H9 (cell line): ENCODE measurements at regions not wholly inside any gene's neighbourhood (a gene's known extent, or its start where the extent isn't known, plus 50 kb on each side); places are given as distances from the start of the nearest gene placed in this dataset.

Experiments used
- DNase-seq: peaks from one replicate; pipeline ENCODE4 v3.0.0-alpha.2; 2017
- H2AFZ ChIP-seq: one replicate; pipeline ENCODE4 v1.6.1; 2013; ENCODE audit warnings: mild to moderate bottlenecking, low read length, control low read depth, moderate library complexity
- H2AK5ac ChIP-seq: 2 replicates; pipeline ENCODE4 v1.6.1; 2013; ENCODE audit warnings: low read length, control low read depth, mixed read lengths; ENCODE audit not compliant: insufficient read length
- H2BK120ac ChIP-seq: one replicate; pipeline ENCODE4 v1.6.1; 2013; ENCODE audit warnings: low read depth, mild to moderate bottlenecking, low read length, control low read depth, inconsistent platforms; ENCODE audit not compliant: poor library complexity, severe bottlenecking
- H2BK12ac ChIP-seq: 2 replicates; pipeline ENCODE4 v1.6.1; 2013; ENCODE audit warnings: low read length, control low read depth, mixed read lengths, low read depth; ENCODE audit not compliant: insufficient read length
- H2BK15ac ChIP-seq: 2 replicates; pipeline ENCODE4 v1.6.1; 2013; ENCODE audit warnings: low read depth, low read length, control low read depth
- H2BK20ac ChIP-seq: one replicate; pipeline ENCODE4 v1.6.1; 2013; ENCODE audit warnings: low read depth, mild to moderate bottlenecking, low read length, control low read depth, inconsistent platforms; ENCODE audit not compliant: poor library complexity, severe bottlenecking
- H2BK5ac ChIP-seq: 2 replicates; pipeline ENCODE4 v1.6.1; 2013; ENCODE audit warnings: low read length, control low read depth, mixed read lengths; ENCODE audit not compliant: insufficient read length
- H3K14ac ChIP-seq: 2 replicates; pipeline ENCODE4 v1.6.1; 2013; ENCODE audit warnings: low read length, control low read depth; ENCODE audit not compliant: insufficient read depth
- H3K18ac ChIP-seq: 2 replicates; pipeline ENCODE4 v1.6.1; 2013; ENCODE audit warnings: low read depth, mild to moderate bottlenecking, mixed read lengths, low read length, control low read depth; ENCODE audit not compliant: insufficient read length
- H3K23ac ChIP-seq: 2 replicates; pipeline ENCODE4 v1.6.1; 2013; ENCODE audit warnings: low read length, control low read depth, mixed read lengths, low read depth; ENCODE audit not compliant: insufficient read length
- H3K23me2 ChIP-seq: 2 replicates; pipeline ENCODE4 v1.6.1; 2013; ENCODE audit warnings: low read depth, mild to moderate bottlenecking, mixed read lengths, low read length, control low read depth; ENCODE audit not compliant: insufficient read length, poor library complexity, severe bottlenecking
- H3K27ac ChIP-seq: 2 replicates; pipeline ENCODE4 v1.5.1; 2013; ENCODE audit warnings: low read length, control low read depth, mixed read lengths, low read depth; ENCODE audit not compliant: insufficient read length
- H3K27me3 ChIP-seq: 2 replicates; pipeline ENCODE4 v1.6.1; 2013; ENCODE audit warnings: low read length, control low read depth, inconsistent platforms; ENCODE audit not compliant: insufficient read depth
- H3K4ac ChIP-seq: 2 replicates; pipeline ENCODE4 v1.6.1; 2013; ENCODE audit warnings: low read depth, mild to moderate bottlenecking, control low read depth, inconsistent platforms, low read length, moderate library complexity
- H3K4me1 ChIP-seq: 2 replicates; pipeline ENCODE4 v1.6.1; 2013; ENCODE audit warnings: low read length, control low read depth, inconsistent platforms; ENCODE audit not compliant: insufficient read depth
- H3K4me2 ChIP-seq: 2 replicates; pipeline ENCODE4 v1.6.1; 2013; ENCODE audit warnings: low read length, control low read depth, mixed read lengths; ENCODE audit not compliant: insufficient read length, insufficient read depth
- H3K56ac ChIP-seq: 2 replicates; pipeline ENCODE4 v1.6.1; 2013; ENCODE audit warnings: low read depth, mild to moderate bottlenecking, mixed read lengths, low read length, control low read depth; ENCODE audit not compliant: insufficient read length
- H3K79me1 ChIP-seq: 2 replicates; pipeline ENCODE4 v1.6.1; 2013; ENCODE audit warnings: low read depth, mild to moderate bottlenecking, moderate library complexity, low read length, control low read depth, inconsistent platforms; ENCODE audit not compliant: insufficient read depth, poor library complexity, severe bottlenecking
- H3K79me2 ChIP-seq: 2 replicates; pipeline ENCODE4 v1.6.1; 2013; ENCODE audit warnings: low read length, control low read depth, inconsistent platforms; ENCODE audit not compliant: insufficient read depth
- H3K9ac ChIP-seq: 2 replicates; pipeline ENCODE4 v1.6.1; 2013; ENCODE audit warnings: low read length, control low read depth, mixed read lengths; ENCODE audit not compliant: insufficient read length; ENCODE audit errors: extremely low read depth
- H3K9me3 ChIP-seq: one replicate; pipeline ENCODE4 v1.6.1; 2013; ENCODE audit warnings: low read depth, low read length, inconsistent platforms; ENCODE audit not compliant: control insufficient read depth
- H3T11ph ChIP-seq: one replicate; pipeline ENCODE4 v1.6.1; 2013; ENCODE audit warnings: mild to moderate bottlenecking, low read length, control low read depth, inconsistent platforms
- H4K20me1 ChIP-seq: one replicate; pipeline ENCODE4 v1.6.1; 2013; ENCODE audit not compliant: control insufficient read depth, insufficient read length, insufficient read depth
- H4K5ac ChIP-seq: 2 replicates; pipeline ENCODE4 v1.6.1; 2013; ENCODE audit warnings: low read depth, mild to moderate bottlenecking, mixed read lengths, low read length, control low read depth; ENCODE audit not compliant: insufficient read length
- H4K8ac ChIP-seq: replicated peaks from 2 replicates; pipeline ENCODE4 v1.6.1; 2013; ENCODE audit warnings: low read length, control low read depth, mixed read lengths, low read depth; ENCODE audit not compliant: insufficient read length
- H4K91ac ChIP-seq: 2 replicates; pipeline ENCODE4 v1.6.1; 2013; ENCODE audit warnings: low read depth, mild to moderate bottlenecking, moderate library complexity, mixed read lengths, low read length, control low read depth; ENCODE audit not compliant: insufficient read length
- H3K27ac Mint-ChIP-seq, 3 experiments: 2 replicates in 2 of 3; 3 replicates in 1 of 3; pipeline ENCODE4 v1.8.0; 2020 to 2021; ENCODE audit warnings: mixed read lengths in 3 of 3, mild to moderate bottlenecking in 1 of 3, moderate library complexity in 1 of 3
- H3K27me3 Mint-ChIP-seq: 2 replicates; pipeline ENCODE4 v1.8.0; 2021; ENCODE audit warnings: low read depth, mild to moderate bottlenecking, moderate library complexity, mixed read lengths
- H3K36me3 Mint-ChIP-seq, 3 experiments: 2 replicates in 2 of 3; 3 replicates in 1 of 3; pipeline ENCODE4 v1.8.0; 2020 to 2021; ENCODE audit warnings: low read depth in 3 of 3, mixed read lengths in 3 of 3; ENCODE audit not compliant: insufficient read depth in 1 of 3
- H3K4me1 Mint-ChIP-seq, 2 experiments: 2 replicates each; pipeline ENCODE4 v1.8.0; 2020; ENCODE audit warnings: mixed read lengths in 2 of 2
- H3K4me3 Mint-ChIP-seq, 2 experiments: 2 replicates in 1 of 2; 3 replicates in 1 of 2; pipeline ENCODE4 v1.8.0; 2020 to 2021; ENCODE audit warnings: mild to moderate bottlenecking in 2 of 2, mixed read lengths in 2 of 2, moderate library complexity in 1 of 2
- H3K9me3 Mint-ChIP-seq, 2 experiments: 2 replicates in 1 of 2; 3 replicates in 1 of 2; pipeline ENCODE4 v1.8.0; 2020; ENCODE audit warnings: mild to moderate bottlenecking in 2 of 2, mixed read lengths in 2 of 2, moderate library complexity in 1 of 2
- WGBS: extraction: QIAGEN DNeasy Blood & Tissue Kit; methylation state at CpG from one replicate; pipeline ENCODE4 v1.1.7; 2013; ENCODE audit warnings: missing lambda C conversion rate, low lambda C conversion rate, mixed read lengths; ENCODE audit not compliant: insufficient read length; ENCODE audit errors: extremely low coverage; 5-methylcytosine and 5-hydroxymethylcytosine counted together
- TF ChIP-seq, protein P1 (sequence below): fragments of 200-600 bp; sonication (generic); conservative IDR thresholded peaks from 3 replicates; pipeline ENCODE4 v1.8.0; 2021; ENCODE audit warnings: antibody characterized with exemption, mild to moderate bottlenecking

DNA sequence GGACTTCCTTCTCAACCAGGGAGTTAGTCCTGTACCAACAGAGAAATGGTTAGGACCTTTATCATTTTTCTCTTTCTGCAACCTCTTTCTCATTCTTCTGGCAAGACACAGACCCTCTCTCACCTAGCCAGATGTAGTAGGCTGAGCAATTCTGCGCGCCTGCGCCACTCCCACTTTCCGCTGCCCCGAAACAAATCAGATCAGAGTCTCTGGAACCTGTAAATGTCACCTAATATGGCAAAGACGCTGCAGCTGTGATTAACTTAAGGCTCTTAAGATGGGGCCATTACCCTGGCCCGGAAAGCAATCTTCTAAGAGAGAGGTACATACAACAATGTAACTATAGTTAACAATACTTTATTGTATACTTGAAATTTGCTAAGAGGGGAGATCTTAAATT is 94.3 kb upstream of the ASIC2 start:
- Histone ChIP-seq H2BK12ac (no peak overlapping the region), H3T11ph (no peak overlapping the region), H4K8ac (no peak overlapping the region), H3K9ac (no peak overlapping the region), H3K79me2 (no peaks in the 10 kb centered on the region), H3K18ac (no peak overlapping the region), H2BK120ac (no peak overlapping the region), H3K9me3 (no peaks in the 10 kb centered on the region), H3K23ac (no peak overlapping the region), H2AK5ac (no peak overlapping the region), H2BK15ac (no peak overlapping the region), H3K56ac (no peak overlapping the region), H3K79me1 (no peaks in the 10 kb centered on the region), H3K4me2 (no peak overlapping the region), H2AFZ (no peak overlapping the region), H3K27ac (no peak overlapping the region), H3K27me3 (no peaks in the 10 kb centered on the region), H4K20me1 (no peaks in the 10 kb centered on the region), H2BK20ac (no peak overlapping the region), H3K14ac (no peak overlapping the region), H3K4ac (no peak overlapping the region), H4K91ac (no peak overlapping the region), H3K4me1 (no peaks in the 10 kb centered on the region; the same call in 1 of the 2 replicates), H3K23me2 (no peaks in the 10 kb centered on the region), H4K5ac (no peak overlapping the region), H2BK5ac (no peak overlapping the region)
- DNase-seq, result no peak
- Mint-ChIP-seq H3K36me3 (no peaks in the 10 kb centered on the region), H3K4me1 (peaks cover 0 to 5% of the 10 kb centered on the region in 2 experiments; a peak in 1 of 4 replicates), H3K27me3 (peaks cover 6% of the 10 kb centered on the region), H3K27ac (no peak overlapping the region), H3K4me3 (no peak overlapping the region), H3K9me3 (no peaks in the 10 kb centered on the region)
- TF ChIP-seq, protein P1, sequence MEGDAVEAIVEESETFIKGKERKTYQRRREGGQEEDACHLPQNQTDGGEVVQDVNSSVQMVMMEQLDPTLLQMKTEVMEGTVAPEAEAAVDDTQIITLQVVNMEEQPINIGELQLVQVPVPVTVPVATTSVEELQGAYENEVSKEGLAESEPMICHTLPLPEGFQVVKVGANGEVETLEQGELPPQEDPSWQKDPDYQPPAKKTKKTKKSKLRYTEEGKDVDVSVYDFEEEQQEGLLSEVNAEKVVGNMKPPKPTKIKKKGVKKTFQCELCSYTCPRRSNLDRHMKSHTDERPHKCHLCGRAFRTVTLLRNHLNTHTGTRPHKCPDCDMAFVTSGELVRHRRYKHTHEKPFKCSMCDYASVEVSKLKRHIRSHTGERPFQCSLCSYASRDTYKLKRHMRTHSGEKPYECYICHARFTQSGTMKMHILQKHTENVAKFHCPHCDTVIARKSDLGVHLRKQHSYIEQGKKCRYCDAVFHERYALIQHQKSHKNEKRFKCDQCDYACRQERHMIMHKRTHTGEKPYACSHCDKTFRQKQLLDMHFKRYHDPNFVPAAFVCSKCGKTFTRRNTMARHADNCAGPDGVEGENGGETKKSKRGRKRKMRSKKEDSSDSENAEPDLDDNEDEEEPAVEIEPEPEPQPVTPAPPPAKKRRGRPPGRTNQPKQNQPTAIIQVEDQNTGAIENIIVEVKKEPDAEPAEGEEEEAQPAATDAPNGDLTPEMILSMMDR, result no peak
- WGBS, result no CpG with 5 or more reads among the region's 7 CpGs
